Psoas muscle (tissue), 7 donors: ENCODE measurements at regions not wholly inside any gene's neighbourhood (a gene's known extent, or its start where the extent isn't known, plus 50 kb on each side); places are given as distances from the start of the nearest gene placed in this dataset.

Source experiments
- ATAC-seq, 4 donors: fragments of 200-7000 bp; cut with Tn5 transposase; one replicate each; pipeline ENCODE4 v1.9.1; 2020; ENCODE audit warnings: moderate library complexity in 3 of 4, mild to moderate bottlenecking in 2 of 4
- DNase-seq, 2 donors: peaks; one replicate each; pipeline ENCODE4 v3.0.0-alpha.2; 2020
- H3K27ac ChIP-seq: fragments of 200-600 bp; one replicate; pipeline ENCODE4 v1.8.0; 2022
- H3K27me3 ChIP-seq, 3 donors: fragments of 200-600 bp in 1 of 3; one replicate each; pipeline versions ENCODE4 v1.6.1 to v1.8.0; 2013 to 2022; ENCODE audit warnings: low read length in 2 of 3, mild to moderate bottlenecking in 2 of 3, moderate library complexity in 1 of 3; ENCODE audit not compliant: insufficient read depth in 3 of 3
- H3K36me3 ChIP-seq, 2 donors: fragments of 200-600 bp in 1 of 2; one replicate each; pipeline versions ENCODE4 v1.6.1 to v1.8.0; 2013 to 2022; ENCODE audit warnings: low read depth in 1 of 2, mild to moderate bottlenecking in 1 of 2, moderate library complexity in 1 of 2; ENCODE audit not compliant: insufficient read depth in 1 of 2
- H3K4me1 ChIP-seq: fragments of 200-600 bp; one replicate; pipeline ENCODE4 v1.8.0; 2022
- H3K4me3 ChIP-seq: fragments of 200-600 bp; one replicate; pipeline ENCODE4 v1.8.0; 2022; ENCODE audit warnings: mild to moderate bottlenecking
- H3K9me3 ChIP-seq: fragments of 200-600 bp; one replicate; pipeline ENCODE4 v1.8.0; 2022
- CTCF ChIP-seq: fragments of 200-600 bp; IDR thresholded peaks from one replicate; pipeline ENCODE4 v1.8.0; 2022; ENCODE audit warnings: antibody characterized with exemption
- WGBS, 3 donors: extraction: QIAGEN DNeasy Blood & Tissue Kit; methylation state at CpG; one replicate each; pipeline versions ENCODE4 v1.1.6 to v1.1.7; 2013; 5-methylcytosine and 5-hydroxymethylcytosine counted together
- intact Hi-C, 2 donors: fragments of 100-400 bp; cut with DNase I; formaldehyde crosslinking; loops; one replicate each; pipeline versions ENCODE4 v1.11.0 to v1.14.2; 2022
- donor health status: healthy with polysubstance abuse.
- donor health status: DM: no; HTN: no; CAD: no; lungs with moderate emphysema.
- donor health status: Bipolar disorder and iron deficiency.
- donor health status: healthy.
- donor health status: DM: yes; HTN: yes; CAD: no.
- donor health status: DM: no; HTN: no; CAD: no.
- donor health status: DM: yes; HTN: yes; CAD: no.

DNA sequence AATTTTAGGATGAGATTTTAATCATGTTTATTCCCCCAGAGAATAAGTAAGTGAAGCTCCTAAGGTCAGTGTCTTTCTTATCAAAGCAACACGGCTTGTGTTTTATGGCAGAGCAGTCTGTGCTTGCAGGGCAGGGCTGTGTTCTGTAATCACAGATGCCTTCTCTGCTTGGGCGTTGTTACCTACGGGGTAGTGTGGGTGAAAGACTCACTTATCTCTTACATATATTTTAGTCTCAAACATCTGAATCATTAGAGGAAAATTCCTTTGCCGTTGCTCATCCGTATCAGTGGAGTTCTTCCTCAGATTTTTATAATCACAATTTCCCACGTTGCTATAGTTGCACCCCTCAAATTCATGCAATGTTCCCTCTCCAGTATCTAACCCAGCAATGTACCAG is 271.7 kb upstream of the MEIS2 start:
- Histone ChIP-seq H3K27me3 (no peaks in the 10 kb centered on the region), H3K9me3 (no peaks in the 10 kb centered on the region), H3K4me1 (no peaks in the 10 kb centered on the region), H3K4me3 (no peak overlapping the region), H3K36me3 (no peaks in the 10 kb centered on the region), H3K27ac (no peak overlapping the region)
- TF ChIP-seq CTCF, result no peak
- intact Hi-C loops, result no loop called here
- DNase-seq (no peak), ATAC-seq (no peak)
- WGBS, 3 donors, result 36 to 46% (median 44%) methylated on average over 6 of the region's 6 CpGs

GRCh38 chr15:37375519-37375918 is 275.2 kb upstream of the MEIS2 start:
- DNase-seq (no peak), ATAC-seq (no peak)
- H3K4me3 ChIP-seq, result no peak overlapping the region
- no peak overlapping the region for H3K27ac ChIP-seq
- H3K4me1 ChIP-seq, result no peaks in the 10 kb centered on the region
- no peak for TF ChIP-seq CTCF
- intact Hi-C loops, result no loop called here
- 38 to 51% (median 49%) methylated on average over 3 of the region's 3 CpGs for WGBS, 3 donors
- no peaks in the 10 kb centered on the region for H3K36me3 ChIP-seq
- H3K27me3 ChIP-seq, result no peaks in the 10 kb centered on the region
- H3K9me3 ChIP-seq, result no peaks in the 10 kb centered on the region

DNA sequence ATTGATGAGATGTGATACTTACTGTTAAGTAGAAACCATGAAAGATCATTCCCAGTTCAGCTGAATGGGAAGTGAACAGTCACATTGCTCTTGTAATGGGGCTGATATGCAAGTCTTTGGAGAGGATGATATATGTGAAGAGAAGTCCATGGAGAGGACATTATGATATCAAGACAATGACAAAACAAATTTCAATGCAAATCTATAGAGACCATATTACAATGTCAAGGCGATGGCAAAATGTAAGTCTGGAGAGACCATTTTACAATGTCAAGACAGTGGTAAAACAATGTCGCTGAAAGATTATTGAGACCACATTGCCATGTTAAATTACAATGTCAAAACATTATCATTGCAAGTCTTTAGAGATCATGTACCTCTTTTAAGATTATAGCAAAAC is 277.1 kb upstream of the MEIS2 start:
- WGBS, 3 donors, result 84 to 93% (median 85%) methylated on average over 2 of the region's 2 CpGs
- no peak for TF ChIP-seq CTCF

DNA sequence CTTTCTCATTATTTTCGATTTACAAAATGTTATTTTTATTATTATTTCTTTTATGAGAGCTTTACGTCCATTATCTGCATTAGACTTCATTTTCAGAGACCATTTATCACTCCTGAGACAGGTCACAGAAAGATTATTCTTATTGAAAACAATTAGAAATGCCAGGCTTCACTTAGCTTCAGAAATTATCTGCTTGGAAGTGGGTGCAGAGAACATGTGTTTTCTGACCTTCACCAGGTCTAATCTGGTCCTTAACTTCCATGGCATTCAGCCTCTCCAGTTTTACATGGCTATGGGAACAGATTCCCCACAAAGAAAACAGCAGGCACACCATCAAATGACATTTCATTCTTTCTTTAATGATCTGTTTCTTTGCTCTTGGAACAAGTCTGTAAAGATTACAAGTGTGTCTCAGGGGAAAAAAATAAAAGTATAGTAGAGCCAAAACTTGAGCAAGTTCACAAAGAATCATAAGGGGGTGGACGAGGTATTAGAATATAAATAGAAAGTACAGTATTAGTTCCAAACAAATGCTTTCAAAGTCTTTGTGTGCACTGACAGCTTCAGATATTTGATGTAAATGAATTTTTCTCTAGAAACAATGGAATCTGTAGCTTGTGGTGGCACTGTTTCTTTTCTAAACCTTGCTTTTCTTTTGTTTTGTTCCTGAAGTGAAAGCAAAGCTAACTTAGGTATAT is 294.2 kb upstream of the MEIS2 start:
- H3K4me1 ChIP-seq, result no peaks in the 10 kb centered on the region
- H3K27me3 ChIP-seq, result no peaks in the 10 kb centered on the region
- H3K9me3 ChIP-seq, result no peaks in the 10 kb centered on the region
- 47 to 55% (median 53%) methylated on average over 3 of the region's 3 CpGs for WGBS, 3 donors
- intact Hi-C loops, result no loop called here
- no peak overlapping the region for H3K27ac ChIP-seq
- H3K36me3 ChIP-seq, result no peaks in the 10 kb centered on the region
- TF ChIP-seq CTCF, result no peak
- no peak for ATAC-seq
- no peak for DNase-seq
- H3K4me3 ChIP-seq, result no peak overlapping the region

More for the DNA sequence above, 277.1 kb upstream of the MEIS2 start:
- Histone ChIP-seq H3K27me3 (no peaks in the 10 kb centered on the region), H3K9me3 (no peaks in the 10 kb centered on the region), H3K4me1 (no peaks in the 10 kb centered on the region), H3K27ac (no peak overlapping the region), H3K4me3 (no peak overlapping the region), H3K36me3 (no peaks in the 10 kb centered on the region)
- no peak for ATAC-seq
- DNase-seq, result no peak
- intact Hi-C loops, result no loop called here

GRCh38 chr15:37395100-37395468 is 294.7 kb upstream of the MEIS2 start:
- Histone ChIP-seq H3K4me3 (no peak overlapping the region), H3K9me3 (no peaks in the 10 kb centered on the region), H3K27ac (no peak overlapping the region), H3K4me1 (no peaks in the 10 kb centered on the region), H3K27me3 (no peaks in the 10 kb centered on the region), H3K36me3 (no peaks in the 10 kb centered on the region)
- ATAC-seq, result no peak
- TF ChIP-seq CTCF, result no peak
- DNase-seq, result no peak
- intact Hi-C loops, result no loop called here
- 82 to 85% (median 84%) methylated on average over 3 of the region's 3 CpGs for WGBS, 3 donors
